HCT116 (cell line): ENCODE measurements at regions not wholly inside any gene's neighbourhood (a gene's known extent, or its start where the extent isn't known, plus 50 kb on each side); places are given as distances from the start of the nearest gene placed in this dataset.

Experiments
- ATAC-seq: fragments of 200-7000 bp; cut with Tn5 transposase; 2 replicates; pipeline ENCODE4 v1.9.1; 2020; ENCODE audit warnings: mild to moderate bottlenecking, moderate library complexity
- BruUV-seq: library from RNA; stranded (reverse); fragments of 400-500 nt; replicated peaks from 2 replicates; lab custom pipeline; 2021; lab: Mats Ljungman, UMichigan
- CTCF ChIA-PET: fragments of 300-600 bp; sonication (Branson Sonifier 250); formaldehyde crosslinking; loops from one replicate; lab custom pipeline; 2021; ENCODE audit warnings: antibody characterized with exemption; lab: Charles Lee
- POLR2A ChIA-PET: fragments of 300-600, 350-600 bp; sonication (Branson Sonifier 250); formaldehyde crosslinking; loops from one replicate; lab custom pipeline; 2021; ENCODE audit warnings: antibody characterized with exemption; lab: Charles Lee
- RAD21 ChIA-PET, 2 experiments: fragments of 300-600 bp; sonication (Branson Sonifier 250); formaldehyde crosslinking; loops; one replicate each; lab custom pipeline; 2023; ENCODE audit warnings: low total read pairs in 2 of 2; ENCODE audit not compliant: uncharacterized antibody in 2 of 2, unreplicated experiment in 2 of 2, low non-redundant PET in 1 of 2; lab: Charles Lee
- DNase-seq: peaks from one replicate; pipeline ENCODE4 v3.0.0-alpha.2; 2010; ENCODE audit warnings: low read depth, low spot score
- H2AFZ ChIP-seq: fragments of 200-600 bp; shearing (Covaris generic), sonication (generic); 2 replicates; pipeline ENCODE4 v1.6.1; 2017; ENCODE audit warnings: low read depth, mixed run types, mixed read lengths, antibody characterized with exemption, low read length; ENCODE audit not compliant: poor library complexity, severe bottlenecking
- H3K27ac ChIP-seq: 2 replicates; pipeline ENCODE4 v1.5.1; 2012; ENCODE audit warnings: low read depth, low read length
- H3K27me3 ChIP-seq: fragments of 200-600 bp; sonication (generic); 2 replicates; pipeline ENCODE4 v1.6.1; 2016; ENCODE audit warnings: mixed run types, low read length, mixed read lengths; ENCODE audit not compliant: insufficient read depth
- H3K36me3 ChIP-seq, 2 experiments: fragments of 200-500 bp in 1 of 2; fragments of 200-600 bp in 1 of 2; sonication (Bioruptor generic) in 1 of 2; sonication (generic) in 1 of 2; 2 replicates each; pipeline versions ENCODE4 v1.5.1 to v1.6.1; 2014 to 2016; ENCODE audit warnings: low read length in 2 of 2, inconsistent platforms in 1 of 2, mixed read lengths in 1 of 2, mixed run types in 1 of 2; ENCODE audit not compliant: insufficient read depth in 2 of 2, control insufficient read depth in 1 of 2
- H3K4me1 ChIP-seq, 2 experiments: fragments of 200-600 bp in 1 of 2; sonication (generic) in 1 of 2; 2 replicates each; pipeline versions ENCODE4 v1.5.1 to v1.6.1; 2012 to 2017; ENCODE audit warnings: low read length in 2 of 2, inconsistent platforms in 1 of 2, mild to moderate bottlenecking in 1 of 2, mixed read lengths in 1 of 2, mixed run types in 1 of 2, moderate library complexity in 1 of 2; ENCODE audit not compliant: insufficient read depth in 2 of 2, control insufficient read depth in 1 of 2
- H3K4me2 ChIP-seq: fragments of 200-600 bp; sonication (generic); 2 replicates; pipeline ENCODE4 v1.6.1; 2017; ENCODE audit warnings: mixed run types, low read length, mixed read lengths
- H3K4me3 ChIP-seq, 2 experiments: fragments of 200-600 bp in 1 of 2; sonication (generic) in 1 of 2; replicated peaks in 1 of 2; 2 replicates each; pipeline ENCODE4 v1.5.1; 2011 to 2016; ENCODE audit warnings: low read length in 2 of 2, control low read depth in 1 of 2, low read depth in 1 of 2, mild to moderate bottlenecking in 1 of 2, mixed read lengths in 1 of 2, mixed run types in 1 of 2
- H3K79me2 ChIP-seq: fragments of 200-600 bp; sonication (generic); 2 replicates; pipeline ENCODE4 v1.6.1; 2017; ENCODE audit warnings: mild to moderate bottlenecking, mixed run types, low read length, moderate library complexity, mixed read lengths; ENCODE audit not compliant: insufficient read depth
- H3K9ac ChIP-seq: fragments of 200-600 bp; sonication (generic); 2 replicates; pipeline ENCODE4 v1.6.1; 2016; ENCODE audit warnings: low read length, mixed read lengths
- H3K9me2 ChIP-seq: fragments of 200-600 bp; sonication (generic), shearing (Covaris generic); 2 replicates; pipeline ENCODE4 v1.6.1; 2017; ENCODE audit warnings: mixed run types, mild to moderate bottlenecking, moderate library complexity; ENCODE audit not compliant: insufficient read depth
- H3K9me3 ChIP-seq, 2 experiments: fragments of 200-500 bp in 1 of 2; fragments of 200-600 bp in 1 of 2; sonication (Bioruptor generic) in 1 of 2; sonication (generic) in 1 of 2; 2 replicates each; pipeline ENCODE4 v1.6.1; 2014 to 2017; ENCODE audit warnings: low read length in 2 of 2, mixed read lengths in 2 of 2, inconsistent platforms in 1 of 2, low read depth in 1 of 2, mild to moderate bottlenecking in 1 of 2, mixed run types in 1 of 2, moderate library complexity in 1 of 2; ENCODE audit not compliant: control insufficient read depth in 1 of 2, insufficient read depth in 1 of 2
- H4K20me1 ChIP-seq: fragments of 200-600 bp; sonication (generic), shearing (Covaris generic); 2 replicates; pipeline ENCODE4 v1.6.1; 2017; ENCODE audit warnings: mixed run types, mild to moderate bottlenecking, moderate library complexity; ENCODE audit not compliant: insufficient read depth
- ATF3 ChIP-seq: IDR thresholded peaks from 2 replicates; pipeline ENCODE4 v1.6.1; 2012
- CBX3 ChIP-seq: IDR thresholded peaks from 2 replicates; pipeline ENCODE4 v1.6.1; 2012; ENCODE audit warnings: low read depth
- EGR1 ChIP-seq: IDR thresholded peaks from 2 replicates; pipeline ENCODE4 v1.6.1; 2012; ENCODE audit warnings: low read depth
- EZH2phosphoT487 ChIP-seq: fragments of 200-600 bp; IDR thresholded peaks from 2 replicates; pipeline ENCODE4 v1.6.1; 2018; ENCODE audit warnings: antibody characterized with exemption, borderline replicate concordance
- FOSL1 ChIP-seq: IDR thresholded peaks from 2 replicates; pipeline ENCODE4 v1.6.1; 2012; ENCODE audit warnings: low read depth
- POLR2A ChIP-seq: IDR thresholded peaks from 2 replicates; pipeline ENCODE4 v1.7.0; 2011; ENCODE audit warnings: borderline replicate concordance; ENCODE audit not compliant: insufficient read depth, insufficient read length; ENCODE audit errors: extremely low read depth
- RAD21 ChIP-seq: IDR thresholded peaks from 2 replicates; pipeline ENCODE4 v1.6.1; 2012; ENCODE audit warnings: low read depth, mild to moderate bottlenecking
- SIN3A ChIP-seq: IDR thresholded peaks from 2 replicates; pipeline ENCODE4 v1.6.1; 2012; ENCODE audit warnings: low read depth
- SP1 ChIP-seq: IDR thresholded peaks from 2 replicates; pipeline ENCODE4 v1.6.1; 2012; ENCODE audit warnings: low read depth
- YY1 ChIP-seq: IDR thresholded peaks from 2 replicates; pipeline ENCODE4 v1.6.1; 2011; ENCODE audit warnings: low read length, low read depth, moderate library complexity, mild to moderate bottlenecking; ENCODE audit not compliant: insufficient replicate concordance; ENCODE audit errors: extremely low read depth
- ZBTB33 ChIP-seq: IDR thresholded peaks from 2 replicates; pipeline ENCODE4 v1.6.1; 2011; ENCODE audit warnings: mild to moderate bottlenecking, low read length, moderate library complexity; ENCODE audit not compliant: insufficient replicate concordance; ENCODE audit errors: extremely low read depth
- ZNF274 ChIP-seq: fragments of 200-500 bp; sonication (Bioruptor generic); IDR thresholded peaks from 2 replicates; pipeline ENCODE4 v1.6.1; 2014; ENCODE audit warnings: mild to moderate bottlenecking, low read depth, low read length, inconsistent platforms
- intact Hi-C: fragments of 100-400 bp; cut with micrococcal nuclease; formaldehyde crosslinking; loops from 2 replicates; pipeline ENCODE4 v1.10.0; 2022

- CTCF ChIA-PET, result no interaction called here
Measured at GRCh38 chr10:14416308-14416700, 85.6 kb upstream of the FRMD4A start.

More at GRCh38 chr10:14416308-14416700, 85.6 kb upstream of the FRMD4A start:
- intact Hi-C loops, result no loop called here
- Histone ChIP-seq H3K9me2 (no peaks in the 10 kb centered on the region), H3K9me3 (no peaks in the 10 kb centered on the region), H2AFZ (no peak overlapping the region), H3K27me3 (peaks cover 14% of the 10 kb centered on the region; the same call in 1 of the 2 replicates), H3K4me3 (no peak overlapping the region), H3K79me2 (no peaks in the 10 kb centered on the region), H3K4me1 (no peaks in the 10 kb centered on the region), H3K9ac (no peak overlapping the region), H3K27ac (no peak overlapping the region), H3K36me3 (no peaks in the 10 kb centered on the region), H4K20me1 (no peaks in the 10 kb centered on the region; the same call in 1 of the 2 replicates), H3K4me2 (no peak overlapping the region)
- DNase-seq, result no peak
- POLR2A ChIA-PET, result no interaction called here
- ATAC-seq, result no peak
- RAD21 ChIA-PET, result no interaction called here
- no TSS peak for BruUV-seq
- TF ChIP-seq ATF3 (no peak), ZNF274 (no peak), ZBTB33 (no peak), YY1 (no peak), SIN3A (no peak), EZH2phosphoT487 (no peak), POLR2A (no peak), EGR1 (no peak), RAD21 (no peak), CBX3 (no peak), FOSL1 (no peak), SP1 (no peak)
